ENCODE measurements at regions not wholly inside any gene's neighbourhood (a gene's known extent, or its start where the extent isn't known, plus 50 kb on each side); places are given as distances from the start of the nearest gene placed in this dataset.

GRCh38 chr17:77753691-77754245 is 204.7 kb upstream of the TNRC6C start:
- FAIRE-seq (no peak), ATAC-seq (no peak), DNase-seq (peak in 1 of 6 donors; percentile 22)
- no peak overlapping the region for H3K4me3 ChIP-seq
- H3K27me3 ChIP-seq, result no peaks in the 10 kb centered on the region
- H3K27ac ChIP-seq, result no peak overlapping the region
- TF ChIP-seq CTCF (IDR thresholded peaks at IDR 0.05), result no peak
- H3K9me3 ChIP-seq, result no peaks in the 10 kb centered on the region
- WGBS, 2 donors, result 76 to 84% methylated on average over 11 to 12 of the region's 12 CpGs
- H3K4me1 ChIP-seq, result no peaks in the 10 kb centered on the region
- intact Hi-C loops (cut with DNase I), result no loop called here
- no peaks in the 10 kb centered on the region for H3K36me3 ChIP-seq

- DNase-seq, result peak in 1 of 6 donors; percentile 18
Measured at GRCh38 chr17:77754956-77755355, 203.5 kb upstream of the TNRC6C start.

GRCh38 chr17:77755410-77755963 is 203.0 kb upstream of the TNRC6C start:
- ATAC-seq (no peak), FAIRE-seq (no peak), DNase-seq (peak in 1 of 6 donors; percentile 30)
- Histone ChIP-seq H3K9me3 (no peaks in the 10 kb centered on the region), H3K27me3 (no peaks in the 10 kb centered on the region), H3K27ac (no peak overlapping the region), H3K36me3 (no peaks in the 10 kb centered on the region), H3K4me1 (no peaks in the 10 kb centered on the region), H3K4me3 (no peak overlapping the region)
- intact Hi-C loops (cut with DNase I), result no loop called here
- 80 to 85% methylated on average over 9 of the region's 9 CpGs for WGBS, 2 donors
- TF ChIP-seq CTCF (IDR thresholded peaks at IDR 0.05), result no peak

More at GRCh38 chr17:77754956-77755355, 203.5 kb upstream of the TNRC6C start:
- Histone ChIP-seq H3K4me3 (no peak overlapping the region), H3K27ac (no peak overlapping the region), H3K36me3 (no peaks in the 10 kb centered on the region), H3K9me3 (no peaks in the 10 kb centered on the region), H3K4me1 (no peaks in the 10 kb centered on the region), H3K27me3 (no peaks in the 10 kb centered on the region)
- 78% methylated on average over 5 of the region's 5 CpGs for WGBS, 2 donors
- FAIRE-seq, result no peak
- no peak for ATAC-seq
- no peak for TF ChIP-seq CTCF (IDR thresholded peaks at IDR 0.05)
- intact Hi-C loops (cut with DNase I), result no loop called here

GRCh38 chr17:77756028-77756427 is 202.5 kb upstream of the TNRC6C start:
- no peaks in the 10 kb centered on the region for H3K36me3 ChIP-seq
- no peaks in the 10 kb centered on the region for H3K4me1 ChIP-seq
- no peaks in the 10 kb centered on the region for H3K27me3 ChIP-seq
- no peak for ATAC-seq
- no peak overlapping the region for H3K4me3 ChIP-seq
- no peaks in the 10 kb centered on the region for H3K9me3 ChIP-seq
- DNase-seq, result no peak
- WGBS, 2 donors, result 63 to 76% methylated on average over 5 of the region's 5 CpGs
- intact Hi-C loops (cut with DNase I), result no loop called here
- no peak for TF ChIP-seq CTCF (IDR thresholded peaks at IDR 0.05)
- no peak for FAIRE-seq
- H3K27ac ChIP-seq, result no peak overlapping the region

- Histone ChIP-seq H3K27me3 (no peaks in the 10 kb centered on the region), H3K4me3 (no peak overlapping the region), H3K27ac (no peak overlapping the region), H3K9me3 (no peaks in the 10 kb centered on the region), H3K36me3 (no peaks in the 10 kb centered on the region), H3K4me1 (no peaks in the 10 kb centered on the region)
- TF ChIP-seq CTCF (IDR thresholded peaks at IDR 0.05), result no peak
- no peak for ATAC-seq
- intact Hi-C loops (cut with DNase I), result no loop called here
- FAIRE-seq, result no peak
- WGBS, 2 donors, result 38 to 45% methylated on average over 10 of the region's 10 CpGs
- DNase-seq, result peak in 1 of 6 donors; percentile 23
Measured at GRCh38 chr17:77756846-77757560, 201.5 kb upstream of the TNRC6C start.

Measured in pancreas (tissue), 10 donors.